ENCODE measurements at regions not wholly inside any gene's neighbourhood (a gene's known extent, or its start where the extent isn't known, plus 50 kb on each side); places are given as distances from the start of the nearest gene placed in this dataset.

GRCh38 chr10:78779339-78779955 is 289.3 kb upstream of the ZMIZ1 start:
- Histone ChIP-seq H3K4me3 (no peak overlapping the region), H3K9me3 (no peaks in the 10 kb centered on the region), H3K27ac (no peak overlapping the region), H3K4me1 (peaks cover 21% of the 10 kb centered on the region), H3K36me3 (ENCODE audit: low read depth, missing control alignments) (no peaks in the 10 kb centered on the region), H3K27me3 (no peaks in the 10 kb centered on the region)
- DNase-seq: no peak
- TF ChIP-seq CTCF (IDR thresholded peaks at IDR 0.05) (no peak), POLR2A (IDR thresholded peaks at IDR 0.05) (no peak)
- intact Hi-C loops (cut with DNase I; ENCODE audit: low total_unique reads): loop anchor here (10.0 kb wide), 1 partner anchor 195 kb away; no protein-coding TSS in a partner anchor
- WGBS, 2 donors: 72 to 81% methylated on average over 2 to 4 of the region's 4 CpGs

GRCh38 chr10:78780551-78780961 is 288.2 kb upstream of the ZMIZ1 start:
- TF ChIP-seq POLR2A (IDR thresholded peaks at IDR 0.05) (no peak), CTCF (IDR thresholded peaks at IDR 0.05) (no peak)
- intact Hi-C loops (cut with DNase I; ENCODE audit: low total_unique reads): no loop called here
- peaks cover 18% of the 10 kb centered on the region for H3K4me1 ChIP-seq
- H3K36me3 ChIP-seq (ENCODE audit: low read depth, missing control alignments): no peaks in the 10 kb centered on the region
- no peaks in the 10 kb centered on the region for H3K27me3 ChIP-seq
- H3K27ac ChIP-seq: no peak overlapping the region
- no peak for DNase-seq
- 67 to 96% methylated on average over 2 to 8 of the region's 8 CpGs for WGBS, 2 donors
- no peaks in the 10 kb centered on the region for H3K9me3 ChIP-seq
- no peak overlapping the region for H3K4me3 ChIP-seq

- no peaks in the 10 kb centered on the region for H3K36me3 ChIP-seq (ENCODE audit: low read depth, missing control alignments)
- no peak overlapping the region for H3K4me3 ChIP-seq
- no peak for TF ChIP-seq POLR2A (IDR thresholded peaks at IDR 0.05)
- no peak for TF ChIP-seq CTCF (IDR thresholded peaks at IDR 0.05)
- 91 to 97% methylated on average over 8 to 9 of the region's 10 CpGs for WGBS, 2 donors
- no peaks in the 10 kb centered on the region for H3K27me3 ChIP-seq
- H3K27ac ChIP-seq: no peak overlapping the region
- peaks cover 16% of the 10 kb centered on the region for H3K4me1 ChIP-seq
- DNase-seq: no peak
- intact Hi-C loops (cut with DNase I; ENCODE audit: low total_unique reads): no loop called here
- no peaks in the 10 kb centered on the region for H3K9me3 ChIP-seq
These were observed 287.4 kb upstream of the ZMIZ1 start for GRCh38 chr10:78781251-78781913.

- WGBS, 2 donors: 92% methylated on average over 6 of the region's 6 CpGs
- TF ChIP-seq POLR2A (IDR thresholded peaks at IDR 0.05): no peak
- TF ChIP-seq CTCF (IDR thresholded peaks at IDR 0.05): no peak
- no peak for DNase-seq
- Histone ChIP-seq H3K4me3 (no peak overlapping the region), H3K27me3 (no peaks in the 10 kb centered on the region), H3K9me3 (no peaks in the 10 kb centered on the region), H3K36me3 (ENCODE audit: low read depth, missing control alignments) (no peaks in the 10 kb centered on the region), H3K27ac (no peak overlapping the region), H3K4me1 (peaks cover 14% of the 10 kb centered on the region)
- intact Hi-C loops (cut with DNase I; ENCODE audit: low total_unique reads): no loop called here
These were observed 286.8 kb upstream of the ZMIZ1 start for GRCh38 chr10:78781991-78782390.

- no peak overlapping the region for H3K27ac ChIP-seq
- DNase-seq: no peak
- peaks cover 11% of the 10 kb centered on the region for H3K4me1 ChIP-seq
- TF ChIP-seq CTCF (IDR thresholded peaks at IDR 0.05) (no peak), POLR2A (IDR thresholded peaks at IDR 0.05) (no peak)
- H3K27me3 ChIP-seq: no peaks in the 10 kb centered on the region
- intact Hi-C loops (cut with DNase I; ENCODE audit: low total_unique reads): no loop called here
- H3K36me3 ChIP-seq (ENCODE audit: low read depth, missing control alignments): no peaks in the 10 kb centered on the region
- no peaks in the 10 kb centered on the region for H3K9me3 ChIP-seq
- 90 to 93% methylated on average over 5 to 6 of the region's 6 CpGs for WGBS, 2 donors
- no peak overlapping the region for H3K4me3 ChIP-seq
These were observed 286.3 kb upstream of the ZMIZ1 start for GRCh38 chr10:78782441-78782840.

All from testis (tissue), 2 donors.